Hepatocyte (in vitro differentiated cells): ENCODE measurements at regions not wholly inside any gene's neighbourhood (a gene's known extent, or its start where the extent isn't known, plus 50 kb on each side); places are given as distances from the start of the nearest gene placed in this dataset.

Experiments
- DNase-seq: peaks from one replicate; pipeline ENCODE4 v3.0.0-alpha.2; 2016; ENCODE audit warnings: low spot score
- H2AFZ ChIP-seq: fragments of 200-600 bp; sonication (generic); 2 replicates; pipeline ENCODE4 v1.6.0; 2016; ENCODE audit warnings: antibody characterized with exemption, mild to moderate bottlenecking
- H3K27ac ChIP-seq: fragments of 200-600 bp; sonication (generic); 2 replicates; pipeline ENCODE4 v1.5.1; 2016; ENCODE audit warnings: mild to moderate bottlenecking
- H3K27me3 ChIP-seq: fragments of 200-600 bp; sonication (generic); 2 replicates; pipeline ENCODE4 v1.6.1; 2016
- H3K36me3 ChIP-seq: fragments of 200-600 bp; sonication (generic); replicated peaks from 2 replicates; pipeline ENCODE4 v1.5.1; 2016; ENCODE audit warnings: low read depth; ENCODE audit not compliant: insufficient read depth
- H3K4me1 ChIP-seq: fragments of 200-600 bp; sonication (generic); 2 replicates; pipeline ENCODE4 v1.5.1; 2016; ENCODE audit warnings: mild to moderate bottlenecking, moderate library complexity; ENCODE audit not compliant: insufficient read depth
- H3K4me2 ChIP-seq: fragments of 200-600 bp; sonication (generic); 2 replicates; pipeline ENCODE4 v1.6.0; 2016
- H3K4me3 ChIP-seq: fragments of 200-600 bp; sonication (generic); 2 replicates; pipeline ENCODE4 v1.5.1; 2016; ENCODE audit warnings: mild to moderate bottlenecking
- H3K79me2 ChIP-seq: fragments of 200-600 bp; sonication (generic); 2 replicates; pipeline ENCODE4 v1.6.0; 2017; ENCODE audit warnings: mild to moderate bottlenecking
- H3K9me2 ChIP-seq: fragments of 200-600 bp; sonication (generic); replicated peaks from 2 replicates; pipeline ENCODE4 v1.6.0; 2017; ENCODE audit warnings: mild to moderate bottlenecking; ENCODE audit not compliant: insufficient read depth
- H3K9me3 ChIP-seq: fragments of 200-600 bp; sonication (generic); 2 replicates; pipeline ENCODE4 v1.5.1; 2016; ENCODE audit warnings: low read depth, mild to moderate bottlenecking
- H4K20me1 ChIP-seq: fragments of 200-600 bp; sonication (generic); 2 replicates; pipeline ENCODE4 v1.6.0; 2016; ENCODE audit warnings: mild to moderate bottlenecking; ENCODE audit not compliant: insufficient read depth, poor library complexity, severe bottlenecking
- CTCF ChIP-seq: fragments of 200-600 bp; sonication (generic); IDR thresholded peaks from 2 replicates; pipeline ENCODE4 v1.5.1; 2016; ENCODE audit warnings: antibody characterized with exemption, mild to moderate bottlenecking; ENCODE audit not compliant: poor library complexity
- EZH2 ChIP-seq: fragments of 200-600 bp; sonication (generic); IDR thresholded peaks from 2 replicates; pipeline ENCODE4 v1.6.1; 2016; ENCODE audit warnings: antibody characterized with exemption, mild to moderate bottlenecking, borderline replicate concordance
- EZH2phosphoT487 ChIP-seq: fragments of 200-600 bp; sonication (generic); IDR thresholded peaks from one replicate; pipeline ENCODE4 v1.6.1; 2018; ENCODE audit warnings: antibody characterized with exemption, mild to moderate bottlenecking, low read depth, moderate library complexity; ENCODE audit not compliant: unreplicated experiment, severe bottlenecking
- WGBS: methylation state at CpG from one replicate; pipeline ENCODE4 v1.1.6; 2016; ENCODE audit warnings: low lambda C conversion rate; ENCODE audit errors: missing lambda C conversion rate; 5-methylcytosine and 5-hydroxymethylcytosine counted together

- Histone ChIP-seq H3K9me3 (no peaks in the 10 kb centered on the region), H4K20me1 (no peaks in the 10 kb centered on the region), H3K36me3 (no peaks in the 10 kb centered on the region), H3K27ac (peak overlapping the region; percentile 74), H3K4me3 (no peak overlapping the region), H2AFZ (no peak overlapping the region), H3K4me1 (peaks cover 23% of the 10 kb centered on the region), H3K4me2 (peak overlapping the region; percentile 8), H3K79me2 (no peaks in the 10 kb centered on the region), H3K9me2 (no peaks in the 10 kb centered on the region), H3K27me3 (no peaks in the 10 kb centered on the region)
- TF ChIP-seq EZH2 (no peak), EZH2phosphoT487 (no peak), CTCF (no peak)
- WGBS: 64% methylated on average over 5 of the region's 5 CpGs
- peak; percentile 12 for DNase-seq
These were observed 448.3 kb upstream of the SLC14A2 start for GRCh38 chr18:45166836-45167551.

- no peaks in the 10 kb centered on the region for H3K9me2 ChIP-seq
- no peak overlapping the region for H3K4me2 ChIP-seq
- 92% methylated on average over 6 of the region's 6 CpGs for WGBS
- no peaks in the 10 kb centered on the region for H3K36me3 ChIP-seq
- H3K27ac ChIP-seq: peak overlapping the region; percentile 48
- no peaks in the 10 kb centered on the region for H3K79me2 ChIP-seq
- H3K27me3 ChIP-seq: no peaks in the 10 kb centered on the region
- no peak for DNase-seq
- no peak overlapping the region for H3K4me3 ChIP-seq
- no peaks in the 10 kb centered on the region for H4K20me1 ChIP-seq
- H3K9me3 ChIP-seq: no peaks in the 10 kb centered on the region
- H2AFZ ChIP-seq: no peak overlapping the region
- no peak for TF ChIP-seq EZH2
- H3K4me1 ChIP-seq: peaks cover 23% of the 10 kb centered on the region
These were observed 447.5 kb upstream of the SLC14A2 start for GRCh38 chr18:45167631-45168280.

GRCh38 chr18:45168866-45169600, 446.2 kb upstream of the SLC14A2 start:
- no peak overlapping the region for H2AFZ ChIP-seq
- 72% methylated on average over 2 of the region's 2 CpGs for WGBS
- H3K27ac ChIP-seq: peak overlapping the region; percentile 17
- H3K9me2 ChIP-seq: no peaks in the 10 kb centered on the region
- no peaks in the 10 kb centered on the region for H3K27me3 ChIP-seq
- H4K20me1 ChIP-seq: no peaks in the 10 kb centered on the region
- H3K36me3 ChIP-seq: no peaks in the 10 kb centered on the region
- H3K4me1 ChIP-seq: peaks cover 23% of the 10 kb centered on the region
- no peak for TF ChIP-seq EZH2phosphoT487
- no peak for TF ChIP-seq EZH2
- no peak for TF ChIP-seq CTCF
- DNase-seq: no peak
- H3K4me2 ChIP-seq: no peak overlapping the region
- H3K9me3 ChIP-seq: no peaks in the 10 kb centered on the region
- no peak overlapping the region for H3K4me3 ChIP-seq
- no peaks in the 10 kb centered on the region for H3K79me2 ChIP-seq

GRCh38 chr18:45169610-45170009, 445.7 kb upstream of the SLC14A2 start:
- Histone ChIP-seq H3K9me3 (no peaks in the 10 kb centered on the region), H4K20me1 (no peaks in the 10 kb centered on the region), H3K27me3 (no peaks in the 10 kb centered on the region), H3K27ac (peak overlapping the region; percentile 17), H3K9me2 (no peaks in the 10 kb centered on the region), H3K4me1 (peaks cover 23% of the 10 kb centered on the region), H3K36me3 (no peaks in the 10 kb centered on the region), H3K4me3 (no peak overlapping the region), H3K79me2 (no peaks in the 10 kb centered on the region), H2AFZ (no peak overlapping the region), H3K4me2 (no peak overlapping the region)
- TF ChIP-seq CTCF (no peak), EZH2 (no peak), EZH2phosphoT487 (no peak)
- DNase-seq: peak; percentile 28
